ENCODE measurements at regions not wholly inside any gene's neighbourhood (a gene's known extent, or its start where the extent isn't known, plus 50 kb on each side); places are given as distances from the start of the nearest gene placed in this dataset.

GRCh38 chr13:87129602-87130300 lies 541.4 kb upstream of the SLITRK5 start:
- TF ChIP-seq GATA2 (IDR thresholded peaks at IDR 0.05; ENCODE audit: low read depth, low read length) (no peak), GATA3 (IDR thresholded peaks at IDR 0.05; ENCODE audit: low read depth, low read length) (no peak)
